ENCODE measurements at regions not wholly inside any gene's neighbourhood (a gene's known extent, or its start where the extent isn't known, plus 50 kb on each side); places are given as distances from the start of the nearest gene placed in this dataset.
"Not testable (repeated sequence)": the region's sequence is repeated elsewhere in the genome, so short reads cannot be mapped to it uniquely, and the experiment has no call there.

- Histone ChIP-seq H2AFZ (ENCODE audit: control insufficient read depth, low read length) (no peak overlapping the region), H4K20me1 (ENCODE audit: control insufficient read depth, extremely low read depth, insufficient read depth, low read length) (no peaks in the 10 kb centered on the region), H3K4me3 (ENCODE audit: control insufficient read depth in 2 of 3, extremely low read depth in 1 of 3, insufficient read depth in 2 of 3, low read depth in 1 of 3, low read length in 3 of 3) (no peak overlapping the region), H3K9ac (ENCODE audit: control insufficient read depth, extremely low read depth, insufficient read depth, low read length) (no peak overlapping the region), H3K9me3 (ENCODE audit: control insufficient read depth, low read depth, low read length) (no peaks in the 10 kb centered on the region), H3K36me3 (ENCODE audit: control insufficient read depth in 2 of 2, extremely low read depth in 1 of 2, insufficient read depth in 2 of 2, low read length in 2 of 2) (no peaks in the 10 kb centered on the region), H3K9me1 (ENCODE audit: control insufficient read depth, extremely low read depth, insufficient read depth, low read length) (no peaks in the 10 kb centered on the region), H3K27ac (ENCODE audit: control insufficient read depth, insufficient read depth, low read length) (no peak overlapping the region), H3K27me3 (ENCODE audit: control insufficient read depth, extremely low read depth, insufficient read depth, low read length) (no peaks in the 10 kb centered on the region), H3K4me2 (ENCODE audit: control insufficient read depth, extremely low read depth, insufficient read depth, low read depth, low read length) (no peak overlapping the region), H3K79me2 (ENCODE audit: control insufficient read depth, insufficient read depth, low read length) (no peaks in the 10 kb centered on the region), H3K4me1 (ENCODE audit: control insufficient read depth, extremely low read depth, insufficient read depth, low read length) (no peaks in the 10 kb centered on the region)
- no peak for FAIRE-seq
- dilution Hi-C loops (cut with MboI; ENCODE audit: extremely low pct_ligation_motif_present, low sequenced_read_pairs), result no loop called here
- no peak for TF ChIP-seq CTCF (optimal IDR thresholded peaks at IDR 0.05 in 1 of 3, IDR thresholded peaks at IDR 0.05 in 1 of 3, conservative IDR thresholded peaks at IDR 0.05 in 1 of 3; ENCODE audit: extremely low read depth in 1 of 3, insufficient read depth in 2 of 3, low read length in 3 of 3)
- TF ChIP-seq EZH2 (IDR thresholded peaks at IDR 0.05; ENCODE audit: low read length), result no peak
- no peak for DNase-seq (ENCODE audit: low read depth, low spot score)
Observed at GRCh38 chr10:32187686-32188085, 131.5 kb upstream of the KIF5B start.

DNA sequence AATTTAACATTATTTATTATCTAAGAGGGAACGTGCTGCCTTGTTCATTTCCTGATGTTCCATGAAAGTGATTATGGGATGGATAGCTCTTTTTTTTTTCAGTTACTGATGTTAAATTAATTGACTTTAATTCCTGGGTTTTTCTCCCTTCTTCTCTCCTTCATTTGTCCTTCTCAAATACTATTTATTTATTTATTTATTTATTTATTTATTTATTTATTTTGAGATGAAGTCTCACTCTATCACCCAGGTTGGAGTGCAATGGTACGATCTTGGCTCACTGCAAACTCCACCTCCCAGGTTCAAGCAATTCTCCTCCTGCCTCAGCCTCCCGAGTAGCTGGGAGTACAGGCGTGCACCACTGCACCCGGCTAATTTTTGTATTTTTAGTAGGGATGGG lies 127.4 kb upstream of the KIF5B start:
- H3K9me3 ChIP-seq (ENCODE audit: control insufficient read depth, low read depth, low read length); H2AFZ ChIP-seq (ENCODE audit: control insufficient read depth, low read length); H3K4me1 ChIP-seq (ENCODE audit: control insufficient read depth, extremely low read depth, insufficient read depth, low read length); H3K27ac ChIP-seq (ENCODE audit: control insufficient read depth, insufficient read depth, low read length); H3K36me3 ChIP-seq (ENCODE audit: control insufficient read depth in 2 of 2, extremely low read depth in 1 of 2, insufficient read depth in 2 of 2, low read length in 2 of 2); dilution Hi-C loops (cut with MboI; ENCODE audit: extremely low pct_ligation_motif_present, low sequenced_read_pairs); H4K20me1 ChIP-seq (ENCODE audit: control insufficient read depth, extremely low read depth, insufficient read depth, low read length); FAIRE-seq; H3K9me1 ChIP-seq (ENCODE audit: control insufficient read depth, extremely low read depth, insufficient read depth, low read length); DNase-seq (ENCODE audit: low read depth, low spot score); H3K9ac ChIP-seq (ENCODE audit: control insufficient read depth, extremely low read depth, insufficient read depth, low read length); H3K4me3 ChIP-seq (ENCODE audit: control insufficient read depth in 2 of 3, extremely low read depth in 1 of 3, insufficient read depth in 2 of 3, low read depth in 1 of 3, low read length in 3 of 3); H3K79me2 ChIP-seq (ENCODE audit: control insufficient read depth, insufficient read depth, low read length); H3K27me3 ChIP-seq (ENCODE audit: control insufficient read depth, extremely low read depth, insufficient read depth, low read length); H3K4me2 ChIP-seq (ENCODE audit: control insufficient read depth, extremely low read depth, insufficient read depth, low read depth, low read length): not testable (repeated sequence)

GRCh38 chr10:32182476-32182875 lies 126.3 kb upstream of the KIF5B start:
- no peaks in the 10 kb centered on the region for H3K27me3 ChIP-seq (ENCODE audit: control insufficient read depth, extremely low read depth, insufficient read depth, low read length)
- H4K20me1 ChIP-seq (ENCODE audit: control insufficient read depth, extremely low read depth, insufficient read depth, low read length), result no peaks in the 10 kb centered on the region
- H3K4me2 ChIP-seq (ENCODE audit: control insufficient read depth, extremely low read depth, insufficient read depth, low read depth, low read length), result no peak overlapping the region
- H3K9me3 ChIP-seq (ENCODE audit: control insufficient read depth, low read depth, low read length), result no peaks in the 10 kb centered on the region
- no peaks in the 10 kb centered on the region for H3K79me2 ChIP-seq (ENCODE audit: control insufficient read depth, insufficient read depth, low read length)
- no peak overlapping the region for H3K9ac ChIP-seq (ENCODE audit: control insufficient read depth, extremely low read depth, insufficient read depth, low read length)
- H3K4me3 ChIP-seq (ENCODE audit: control insufficient read depth in 2 of 3, extremely low read depth in 1 of 3, insufficient read depth in 2 of 3, low read depth in 1 of 3, low read length in 3 of 3), result no peak overlapping the region
- no peaks in the 10 kb centered on the region for H3K36me3 ChIP-seq (ENCODE audit: control insufficient read depth in 2 of 2, extremely low read depth in 1 of 2, insufficient read depth in 2 of 2, low read length in 2 of 2)
- TF ChIP-seq CTCF (optimal IDR thresholded peaks at IDR 0.05 in 1 of 3, IDR thresholded peaks at IDR 0.05 in 1 of 3, conservative IDR thresholded peaks at IDR 0.05 in 1 of 3; ENCODE audit: extremely low read depth in 1 of 3, insufficient read depth in 2 of 3, low read length in 3 of 3), result no peak
- TF ChIP-seq EZH2 (IDR thresholded peaks at IDR 0.05; ENCODE audit: low read length), result no peak
- no peaks in the 10 kb centered on the region for H3K4me1 ChIP-seq (ENCODE audit: control insufficient read depth, extremely low read depth, insufficient read depth, low read length)
- H3K9me1 ChIP-seq (ENCODE audit: control insufficient read depth, extremely low read depth, insufficient read depth, low read length), result no peaks in the 10 kb centered on the region
- H3K27ac ChIP-seq (ENCODE audit: control insufficient read depth, insufficient read depth, low read length), result no peak overlapping the region
- FAIRE-seq, result no peak
- H2AFZ ChIP-seq (ENCODE audit: control insufficient read depth, low read length), result no peak overlapping the region
- DNase-seq (ENCODE audit: low read depth, low spot score), result no peak
- dilution Hi-C loops (cut with MboI; ENCODE audit: extremely low pct_ligation_motif_present, low sequenced_read_pairs), result no loop called here
